Tibial nerve (tissue), 4 donors: ENCODE measurements at regions not wholly inside any gene's neighbourhood (a gene's known extent, or its start where the extent isn't known, plus 50 kb on each side); places are given as distances from the start of the nearest gene placed in this dataset.

ENCODE experiments used
- EP300 ChIP-seq, 2 donors: sonication (generic); formaldehyde crosslinking; IDR thresholded peaks; one replicate each; pipeline ENCODE4 v1.6.1; 2017; ENCODE audit warnings: antibody characterized with exemption in 2 of 2, mild to moderate bottlenecking in 1 of 2
- POLR2A ChIP-seq, 2 donors: fragments of 450-650 bp; IDR thresholded peaks; one replicate each; pipeline ENCODE4 v1.6.1; 2017; ENCODE audit warnings: antibody characterized with exemption in 2 of 2, mild to moderate bottlenecking in 2 of 2, moderate library complexity in 2 of 2
- TF ChIP-seq, protein P1 (sequence below), 5 experiments: fragments of 200-600 bp in 3 of 5; fragments of 450-650 bp in 2 of 5; sonication (generic) in 3 of 5; IDR thresholded peaks; one replicate each; pipeline ENCODE4 v1.5.1; 2016 to 2019; ENCODE audit warnings: antibody characterized with exemption in 5 of 5, mild to moderate bottlenecking in 3 of 5, moderate library complexity in 2 of 5

DNA sequence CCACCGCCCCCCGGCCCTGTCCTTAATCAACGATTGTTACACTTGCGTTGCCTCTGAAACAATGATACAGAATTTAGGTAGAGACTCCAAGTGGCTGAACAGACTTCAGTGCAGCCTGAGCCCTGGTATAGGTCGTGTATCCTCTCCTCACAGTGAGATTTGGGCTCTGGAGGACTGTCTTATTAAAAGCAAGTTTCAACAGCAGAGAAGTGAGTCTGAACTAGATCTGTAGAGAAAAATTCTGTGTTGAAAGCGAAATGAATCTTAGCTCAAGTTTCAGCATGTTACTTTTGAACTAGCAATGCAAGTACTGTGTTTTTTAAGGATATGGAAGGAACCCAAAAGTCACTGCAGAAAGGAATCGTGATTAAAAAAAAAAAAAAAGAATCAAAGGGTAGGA lies 103.1 kb downstream of the HOXA1 start:
- TF ChIP-seq EP300 (IDR thresholded peaks at IDR 0.05) (no peak), POLR2A (IDR thresholded peaks at IDR 0.05) (no peak)
- TF ChIP-seq, protein P1, sequence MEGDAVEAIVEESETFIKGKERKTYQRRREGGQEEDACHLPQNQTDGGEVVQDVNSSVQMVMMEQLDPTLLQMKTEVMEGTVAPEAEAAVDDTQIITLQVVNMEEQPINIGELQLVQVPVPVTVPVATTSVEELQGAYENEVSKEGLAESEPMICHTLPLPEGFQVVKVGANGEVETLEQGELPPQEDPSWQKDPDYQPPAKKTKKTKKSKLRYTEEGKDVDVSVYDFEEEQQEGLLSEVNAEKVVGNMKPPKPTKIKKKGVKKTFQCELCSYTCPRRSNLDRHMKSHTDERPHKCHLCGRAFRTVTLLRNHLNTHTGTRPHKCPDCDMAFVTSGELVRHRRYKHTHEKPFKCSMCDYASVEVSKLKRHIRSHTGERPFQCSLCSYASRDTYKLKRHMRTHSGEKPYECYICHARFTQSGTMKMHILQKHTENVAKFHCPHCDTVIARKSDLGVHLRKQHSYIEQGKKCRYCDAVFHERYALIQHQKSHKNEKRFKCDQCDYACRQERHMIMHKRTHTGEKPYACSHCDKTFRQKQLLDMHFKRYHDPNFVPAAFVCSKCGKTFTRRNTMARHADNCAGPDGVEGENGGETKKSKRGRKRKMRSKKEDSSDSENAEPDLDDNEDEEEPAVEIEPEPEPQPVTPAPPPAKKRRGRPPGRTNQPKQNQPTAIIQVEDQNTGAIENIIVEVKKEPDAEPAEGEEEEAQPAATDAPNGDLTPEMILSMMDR (IDR thresholded peaks at IDR 0.05), result no peak
